ENCODE measurements at regions not wholly inside any gene's neighbourhood (a gene's known extent, or its start where the extent isn't known, plus 50 kb on each side); places are given as distances from the start of the nearest gene placed in this dataset.
"Not testable (repeated sequence)": the region's sequence is repeated elsewhere in the genome, so short reads cannot be mapped to it uniquely, and the experiment has no call there.

DNA sequence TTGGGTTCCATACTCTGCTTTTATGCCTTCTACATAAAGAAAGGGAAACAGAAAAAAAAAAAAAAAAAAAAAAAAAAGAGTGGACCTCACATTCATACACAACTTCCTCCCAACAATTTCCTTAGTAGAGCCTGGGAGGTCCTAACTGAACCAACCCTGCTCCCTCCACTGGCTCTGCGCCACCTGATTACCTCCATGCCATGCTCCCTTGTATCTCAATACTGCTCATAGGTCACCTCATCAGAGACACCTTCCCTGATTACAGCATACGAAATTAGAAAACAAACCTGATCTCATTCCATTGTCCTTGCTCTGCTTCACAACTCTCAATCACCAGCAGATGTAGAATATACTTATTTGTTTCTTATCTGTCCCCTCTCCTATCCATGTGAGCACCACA, 134.2 kb upstream of the EYA4 start:
- no peak for ATAC-seq
- Mint-ChIP-seq H3K36me3 (ENCODE audit: insufficient read depth) (no peaks in the 10 kb centered on the region), H3K4me3 (no peak overlapping the region), H3K9me3 (no peaks in the 10 kb centered on the region), H3K4me1 (ENCODE audit: low read depth) (no peaks in the 10 kb centered on the region), H3K27me3 (ENCODE audit: low read depth) (peaks cover 2% of the 10 kb centered on the region)
- DNase-seq, result no peak

DNA sequence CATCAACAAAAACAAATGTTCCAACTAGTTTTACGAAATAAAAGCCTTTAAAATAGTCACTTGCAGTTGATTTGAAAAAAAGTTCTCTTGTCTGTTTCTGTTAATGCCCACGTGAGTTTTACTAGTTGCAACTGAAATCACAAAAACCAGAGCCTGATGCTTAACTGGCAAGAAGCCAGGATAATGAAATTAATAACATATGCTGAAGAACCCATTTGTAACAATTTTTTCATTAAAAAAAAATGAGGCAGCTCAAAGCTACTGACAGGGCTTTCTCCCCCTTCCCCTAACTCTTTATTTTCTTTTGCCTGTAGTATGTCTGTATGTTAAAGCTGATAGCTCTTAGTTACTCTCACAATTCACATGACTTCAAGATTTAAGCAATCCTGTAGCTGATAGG, 132.7 kb upstream of the EYA4 start:
- no peak for DNase-seq

DNA sequence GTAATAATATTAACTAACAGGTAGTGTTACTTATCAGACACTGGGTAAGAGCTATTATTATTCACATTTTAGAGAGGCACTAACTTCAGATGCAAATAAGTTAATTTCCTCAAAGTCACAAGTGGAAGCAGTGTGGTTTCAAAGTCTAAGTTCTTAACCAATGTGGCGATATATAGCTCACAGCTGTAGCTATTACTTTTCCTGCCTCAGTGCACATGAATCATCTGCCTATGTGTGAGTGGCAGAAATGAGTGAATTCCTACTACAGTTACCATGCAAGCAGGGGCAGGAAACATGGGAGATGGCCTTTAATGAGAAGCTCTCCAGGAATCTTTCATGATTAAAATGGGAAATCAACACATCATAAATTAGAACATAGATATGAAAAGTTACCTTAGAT, 126.2 kb upstream of the EYA4 start:
- no peak for ATAC-seq
- no peaks in the 10 kb centered on the region for H3K4me1 Mint-ChIP-seq (ENCODE audit: low read depth)
- DNase-seq, result no peak
- H3K27me3 Mint-ChIP-seq (ENCODE audit: low read depth), result no peaks in the 10 kb centered on the region
- no peak overlapping the region for H3K4me3 Mint-ChIP-seq
- H3K9me3 Mint-ChIP-seq, result no peaks in the 10 kb centered on the region
- no peaks in the 10 kb centered on the region for H3K36me3 Mint-ChIP-seq (ENCODE audit: insufficient read depth)

More for the DNA sequence above, 132.7 kb upstream of the EYA4 start:
- Mint-ChIP-seq H3K4me1 (ENCODE audit: low read depth) (no peaks in the 10 kb centered on the region), H3K27me3 (ENCODE audit: low read depth) (peaks cover 2% of the 10 kb centered on the region), H3K9me3 (no peaks in the 10 kb centered on the region), H3K36me3 (ENCODE audit: insufficient read depth) (no peaks in the 10 kb centered on the region), H3K4me3 (no peak overlapping the region)
- no peak for ATAC-seq

DNA sequence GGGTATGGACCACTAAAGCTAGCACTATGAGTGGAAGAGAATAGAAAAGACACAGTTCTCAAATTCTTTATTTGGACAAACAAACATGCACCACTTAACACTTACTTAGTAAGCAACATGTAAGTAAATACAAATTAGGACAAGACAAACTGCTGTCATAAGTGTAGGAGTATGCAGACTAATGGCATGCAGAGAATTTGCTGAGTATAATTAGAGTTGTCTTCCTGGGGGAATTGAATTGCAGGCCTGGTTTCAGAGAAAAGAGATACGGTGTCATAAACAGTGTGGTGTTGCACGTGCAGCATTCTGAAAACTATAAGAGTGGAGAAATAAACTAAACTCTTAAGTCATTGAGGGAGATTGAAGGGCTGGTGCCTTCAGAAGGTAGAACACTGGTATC, 125.2 kb upstream of the EYA4 start:
- no peaks in the 10 kb centered on the region for H3K36me3 Mint-ChIP-seq (ENCODE audit: insufficient read depth)
- no peaks in the 10 kb centered on the region for H3K27me3 Mint-ChIP-seq (ENCODE audit: low read depth)
- no peak for DNase-seq
- peaks cover 8% of the 10 kb centered on the region for H3K9me3 Mint-ChIP-seq
- no peak for ATAC-seq
- H3K4me1 Mint-ChIP-seq (ENCODE audit: low read depth), result no peaks in the 10 kb centered on the region
- no peak overlapping the region for H3K4me3 Mint-ChIP-seq

DNA sequence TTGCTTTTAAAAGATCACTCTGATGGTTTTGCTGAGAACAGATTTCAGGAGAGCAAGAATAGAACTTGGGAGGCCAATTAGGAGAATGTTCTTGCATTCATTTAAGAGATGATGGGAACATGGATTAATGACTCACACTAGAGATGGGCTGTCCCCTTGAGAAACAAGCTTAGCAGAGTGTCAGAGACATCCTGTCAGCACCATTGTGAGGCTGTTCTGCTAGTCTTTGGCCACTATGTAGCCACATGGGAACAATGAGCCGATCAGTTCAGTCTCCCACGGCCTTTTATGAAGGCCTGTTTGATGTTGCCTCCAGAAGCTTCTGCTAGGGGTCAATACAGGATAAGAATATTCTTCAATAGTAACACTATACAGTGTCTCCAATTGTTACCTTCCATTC, 113.0 kb upstream of the EYA4 start:
- no peak for DNase-seq
- Mint-ChIP-seq H3K27me3 (ENCODE audit: low read depth) (peaks cover 2% of the 10 kb centered on the region), H3K9me3 (no peaks in the 10 kb centered on the region), H3K36me3 (ENCODE audit: insufficient read depth) (no peaks in the 10 kb centered on the region), H3K4me3 (no peak overlapping the region), H3K4me1 (ENCODE audit: low read depth) (no peaks in the 10 kb centered on the region)
- ATAC-seq, result no peak

DNA sequence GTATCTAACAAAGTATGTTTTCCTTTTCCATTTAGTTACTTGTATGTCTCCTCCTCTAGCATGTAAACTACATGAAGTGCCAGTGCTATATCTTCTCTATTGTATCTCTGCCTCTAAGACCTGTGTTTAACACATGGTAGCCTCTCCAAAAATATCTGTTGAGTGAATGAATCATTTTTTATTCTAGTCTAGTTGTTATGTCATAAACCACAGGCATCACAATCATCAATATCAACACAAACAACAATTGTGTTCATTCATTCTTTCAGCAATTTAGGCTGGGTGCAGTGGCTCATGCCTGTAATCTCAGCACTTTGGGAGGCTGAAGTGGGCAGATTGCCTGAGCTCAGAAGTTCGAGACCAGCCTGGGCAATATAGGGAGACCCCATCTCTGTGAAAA, 111.6 kb upstream of the EYA4 start:
- no peaks in the 10 kb centered on the region for H3K9me3 Mint-ChIP-seq
- ATAC-seq (no peak), DNase-seq (no peak)
- no peaks in the 10 kb centered on the region for H3K36me3 Mint-ChIP-seq (ENCODE audit: insufficient read depth)
- no peaks in the 10 kb centered on the region for H3K4me1 Mint-ChIP-seq (ENCODE audit: low read depth)
- H3K4me3 Mint-ChIP-seq, result no peak overlapping the region
- H3K27me3 Mint-ChIP-seq (ENCODE audit: low read depth), result peaks cover 3% of the 10 kb centered on the region

DNA sequence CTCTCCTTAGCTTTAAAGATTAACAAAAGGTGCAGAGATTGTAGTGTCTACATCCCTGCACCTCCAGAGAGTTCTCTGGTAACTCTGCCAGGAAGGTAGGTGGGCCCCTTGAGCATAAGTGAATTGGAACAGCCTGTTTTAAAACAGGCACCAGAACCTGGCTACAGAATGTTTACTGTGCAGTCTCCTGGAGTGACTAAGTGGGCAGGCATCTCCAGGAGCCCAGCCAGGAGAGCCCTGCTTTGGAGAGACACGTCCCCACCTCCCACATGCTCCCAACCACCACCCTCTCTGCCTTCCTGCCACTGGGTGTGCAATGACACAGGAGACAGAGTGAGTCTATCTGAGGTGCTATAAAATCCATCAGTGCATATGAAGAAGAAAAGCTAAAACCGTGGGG, 110.3 kb upstream of the EYA4 start:
- no peak for ATAC-seq
- H3K4me3 Mint-ChIP-seq, result no peak overlapping the region
- no peaks in the 10 kb centered on the region for H3K4me1 Mint-ChIP-seq (ENCODE audit: low read depth)
- no peak for DNase-seq
- no peaks in the 10 kb centered on the region for H3K36me3 Mint-ChIP-seq (ENCODE audit: insufficient read depth)
- H3K9me3 Mint-ChIP-seq, result no peaks in the 10 kb centered on the region
- peaks cover 3% of the 10 kb centered on the region for H3K27me3 Mint-ChIP-seq (ENCODE audit: low read depth)

DNA sequence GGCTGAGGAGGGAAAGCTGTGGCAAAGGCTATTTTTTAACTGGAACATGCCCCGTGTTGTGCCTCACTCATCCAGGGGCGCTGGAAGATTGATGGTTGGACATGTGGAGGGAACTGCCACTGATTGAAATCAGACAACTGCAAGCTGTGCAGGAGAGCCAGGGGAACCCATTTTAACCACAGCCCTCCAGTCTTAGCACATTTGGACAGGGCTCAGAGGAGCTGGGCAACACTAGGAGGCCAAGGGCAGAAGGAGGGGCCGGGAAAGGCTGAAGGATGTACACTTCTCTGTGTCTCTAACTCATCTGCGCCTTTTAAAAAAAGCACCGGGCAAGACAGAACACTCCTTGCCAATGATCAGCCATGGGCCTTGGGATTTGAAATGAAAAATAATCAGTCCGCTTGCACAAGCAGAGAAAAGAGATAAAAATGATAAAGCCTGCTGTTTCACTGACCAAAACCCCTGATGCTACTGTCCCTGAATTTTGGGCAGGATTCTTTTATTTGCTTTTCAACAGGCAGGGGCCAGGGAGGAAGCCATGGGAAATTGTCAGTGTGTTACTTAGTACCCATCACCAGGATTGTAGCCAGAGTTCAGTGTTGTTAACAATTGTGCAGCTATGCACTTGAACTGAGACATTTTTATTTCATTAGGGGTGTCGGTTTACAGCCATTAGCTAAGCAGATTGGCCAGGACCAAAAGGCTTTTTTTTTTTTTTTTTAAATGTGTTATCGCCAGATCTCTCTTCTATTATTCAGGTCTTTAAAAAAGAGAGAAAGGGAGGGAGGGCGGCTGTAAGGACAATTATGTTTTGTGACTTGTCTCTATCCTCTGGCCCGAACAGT, 109.3 kb upstream of the EYA4 start:
- Mint-ChIP-seq H3K27me3 (ENCODE audit: low read depth) (peaks cover 3% of the 10 kb centered on the region), H3K4me1 (ENCODE audit: low read depth) (no peaks in the 10 kb centered on the region), H3K36me3 (ENCODE audit: insufficient read depth) (no peaks in the 10 kb centered on the region), H3K4me3 (no peak overlapping the region), H3K9me3 (no peaks in the 10 kb centered on the region)
- ATAC-seq, result no peak
- no peak for DNase-seq

DNA sequence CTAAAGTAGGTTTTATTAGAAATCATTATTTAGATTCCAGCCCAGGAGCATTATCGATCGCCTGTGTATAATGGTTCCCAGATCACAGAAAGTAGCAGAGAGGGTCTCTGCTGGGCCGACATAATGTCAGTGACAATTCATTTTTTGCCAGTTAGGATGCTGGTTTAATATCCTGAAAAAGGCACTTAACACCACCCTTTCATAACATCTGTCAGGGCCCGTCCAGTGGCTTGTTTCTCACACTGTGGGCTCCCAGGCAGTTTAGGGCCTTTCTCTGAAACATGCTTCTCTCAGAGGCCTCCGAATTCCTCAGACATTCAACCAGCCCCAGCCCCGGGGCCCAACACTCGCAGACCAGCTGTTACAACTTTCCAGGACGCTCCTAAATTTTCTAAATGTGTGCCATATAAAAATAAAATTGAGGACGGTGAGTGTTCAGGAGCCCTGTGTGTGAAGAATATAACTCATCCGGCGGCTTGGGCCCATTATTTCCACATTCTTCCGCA, 108.6 kb upstream of the EYA4 start:
- no peaks in the 10 kb centered on the region for H3K36me3 Mint-ChIP-seq (ENCODE audit: insufficient read depth)
- peaks cover 3% of the 10 kb centered on the region for H3K27me3 Mint-ChIP-seq (ENCODE audit: low read depth)
- DNase-seq (no peak), ATAC-seq (no peak)
- no peaks in the 10 kb centered on the region for H3K4me1 Mint-ChIP-seq (ENCODE audit: low read depth)
- H3K9me3 Mint-ChIP-seq, result no peaks in the 10 kb centered on the region
- no peak overlapping the region for H3K4me3 Mint-ChIP-seq

DNA sequence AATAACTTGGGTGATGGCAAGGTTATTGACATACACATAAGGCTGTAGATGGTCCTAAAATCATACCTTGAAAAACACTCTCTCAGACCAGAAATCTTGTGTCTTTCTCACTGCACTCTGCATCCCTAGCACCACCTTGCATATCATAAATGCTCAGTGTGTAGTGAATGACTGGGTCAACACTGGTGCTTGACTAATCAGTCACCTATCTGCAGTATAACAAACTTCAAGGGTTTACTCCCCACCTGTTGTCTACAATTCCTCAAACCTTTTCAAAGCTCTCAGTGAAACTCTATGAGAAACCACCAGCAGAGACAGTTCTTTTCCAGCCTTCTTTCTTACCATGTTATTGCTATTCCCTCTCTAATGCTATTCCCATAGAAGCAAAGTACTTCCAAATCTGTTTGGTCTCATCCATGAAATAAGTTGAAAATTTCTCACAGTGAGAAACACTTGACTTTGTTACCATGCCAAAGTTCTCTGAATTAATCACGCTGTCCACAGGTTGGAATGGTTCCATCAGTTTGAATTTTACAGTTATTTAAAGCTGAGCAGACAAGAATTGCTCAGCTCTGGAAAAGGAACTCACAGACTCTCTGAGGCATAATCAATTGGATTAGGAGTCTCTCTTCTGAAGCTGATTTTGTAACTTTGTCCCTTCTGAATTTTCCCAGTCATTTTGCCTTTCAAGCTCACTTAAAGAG, 104.8 kb upstream of the EYA4 start:
- Mint-ChIP-seq H3K36me3 (ENCODE audit: insufficient read depth) (no peaks in the 10 kb centered on the region), H3K9me3 (peaks cover 6% of the 10 kb centered on the region), H3K27me3 (ENCODE audit: low read depth) (peaks cover 3% of the 10 kb centered on the region), H3K4me1 (ENCODE audit: low read depth) (no peaks in the 10 kb centered on the region), H3K4me3 (no peak overlapping the region)
- DNase-seq, result no peak
- ATAC-seq, result no peak

DNA sequence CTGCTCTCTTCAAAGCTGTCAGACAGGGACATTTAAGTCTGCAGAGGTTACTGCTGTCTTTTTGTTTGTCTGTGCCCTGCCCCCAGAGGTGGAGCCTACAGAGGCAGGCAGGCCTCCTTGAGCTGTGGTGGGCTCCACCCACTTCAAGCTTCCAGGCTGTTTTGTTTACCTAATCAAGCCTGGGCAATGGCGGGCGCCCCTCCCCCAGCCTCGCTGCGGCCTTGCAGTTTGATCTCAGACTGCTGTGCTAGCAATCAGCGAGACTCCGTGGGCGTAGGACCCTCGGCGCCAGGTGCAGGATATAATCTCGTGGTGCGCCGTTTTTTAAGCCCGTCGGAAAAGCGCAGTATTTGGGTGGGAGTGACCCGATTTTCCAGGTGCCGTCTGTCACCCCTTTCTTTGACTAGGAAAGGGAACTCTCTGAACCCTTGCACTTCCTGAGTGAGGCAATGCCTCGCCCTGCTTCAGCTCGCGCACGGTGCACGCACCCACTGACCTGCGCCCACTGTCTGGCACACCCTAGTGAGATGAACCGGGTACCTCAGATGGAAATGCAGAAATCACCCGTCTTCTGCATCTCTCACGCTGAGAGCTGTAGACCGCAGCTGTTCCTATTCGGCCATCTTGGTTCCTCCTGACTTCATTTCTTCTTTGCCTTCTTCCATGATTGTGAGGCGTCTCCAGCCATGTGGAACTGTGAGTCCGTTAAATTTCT, 93.5 kb upstream of the EYA4 start:
- not testable (repeated sequence) for H3K4me1 Mint-ChIP-seq (ENCODE audit: low read depth); H3K27me3 Mint-ChIP-seq (ENCODE audit: low read depth); DNase-seq; H3K4me3 Mint-ChIP-seq; ATAC-seq; H3K9me3 Mint-ChIP-seq; H3K36me3 Mint-ChIP-seq (ENCODE audit: insufficient read depth)

DNA sequence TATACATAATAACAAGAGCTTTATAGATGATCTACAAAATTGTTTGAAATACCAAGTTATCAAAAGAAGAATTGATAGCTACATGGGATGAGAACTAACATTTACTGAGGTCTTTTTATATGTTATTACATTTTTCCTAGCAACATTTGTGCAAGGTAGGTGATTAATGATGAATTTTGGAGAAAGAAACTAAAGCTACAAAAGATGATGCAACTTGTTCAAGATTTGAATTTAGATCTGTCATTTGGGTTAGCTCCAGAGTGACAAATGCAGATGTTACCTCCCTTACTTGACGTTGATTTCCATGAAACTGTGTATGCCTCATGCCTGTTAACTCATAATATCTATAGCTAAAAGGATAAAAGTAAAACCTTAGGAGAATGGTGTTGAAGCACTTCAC, 84.5 kb upstream of the EYA4 start:
- Mint-ChIP-seq H3K4me3 (no peak overlapping the region), H3K9me3 (no peaks in the 10 kb centered on the region), H3K36me3 (ENCODE audit: insufficient read depth) (no peaks in the 10 kb centered on the region), H3K4me1 (ENCODE audit: low read depth) (no peaks in the 10 kb centered on the region), H3K27me3 (ENCODE audit: low read depth) (no peaks in the 10 kb centered on the region)
- no peak for ATAC-seq
- DNase-seq, result no peak

DNA sequence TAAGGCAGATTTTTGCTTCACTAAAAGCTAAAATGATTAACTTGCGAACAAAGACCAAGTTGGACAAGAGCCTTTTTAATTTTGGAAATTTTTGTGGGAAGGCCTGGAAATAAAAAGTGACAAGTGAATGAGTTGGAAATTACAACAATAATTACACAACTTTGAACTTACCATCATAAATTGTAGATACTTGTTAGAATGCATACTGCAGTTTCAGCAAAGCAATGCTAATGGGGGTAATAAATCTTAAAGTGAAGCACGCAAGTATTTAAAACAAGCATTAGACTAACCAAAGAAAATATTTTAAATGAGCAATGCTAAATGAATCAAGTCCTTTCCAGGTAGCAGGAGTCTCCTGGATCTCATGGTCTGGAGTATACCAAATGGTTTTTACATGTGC, 83.2 kb upstream of the EYA4 start:
- no peaks in the 10 kb centered on the region for H3K27me3 Mint-ChIP-seq (ENCODE audit: low read depth)
- no peak overlapping the region for H3K4me3 Mint-ChIP-seq
- DNase-seq, result no peak
- no peaks in the 10 kb centered on the region for H3K36me3 Mint-ChIP-seq (ENCODE audit: insufficient read depth)
- ATAC-seq, result no peak
- no peaks in the 10 kb centered on the region for H3K4me1 Mint-ChIP-seq (ENCODE audit: low read depth)
- no peaks in the 10 kb centered on the region for H3K9me3 Mint-ChIP-seq

DNA sequence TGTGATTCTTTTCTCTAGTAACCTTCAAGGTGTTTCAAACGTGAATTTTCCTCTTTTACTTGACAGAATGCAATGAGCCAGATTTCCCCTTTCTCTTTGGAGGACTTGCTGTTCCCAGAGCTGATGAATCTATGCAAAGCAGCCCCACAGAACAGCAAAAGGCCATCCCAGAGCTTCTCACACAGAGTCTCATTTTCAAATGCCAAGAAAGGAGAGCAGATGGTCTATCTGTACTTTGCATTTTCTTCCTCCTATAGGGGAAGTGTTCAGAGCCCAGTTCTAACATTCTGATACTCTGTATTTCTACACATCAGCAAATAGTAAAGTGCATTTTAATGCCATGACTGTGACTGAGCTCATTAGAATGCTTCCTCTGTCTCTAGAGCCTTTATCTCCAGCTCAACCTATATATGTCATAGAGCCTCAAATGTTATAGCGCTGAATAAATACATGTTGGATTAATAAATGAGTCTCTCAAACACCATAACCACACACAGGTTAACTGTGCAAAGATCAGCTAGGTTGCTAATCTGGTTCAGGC, 81.8 kb upstream of the EYA4 start:
- DNase-seq (no peak), ATAC-seq (no peak)
- no peaks in the 10 kb centered on the region for H3K36me3 Mint-ChIP-seq (ENCODE audit: insufficient read depth)
- H3K4me1 Mint-ChIP-seq (ENCODE audit: low read depth), result no peaks in the 10 kb centered on the region
- H3K27me3 Mint-ChIP-seq (ENCODE audit: low read depth), result no peaks in the 10 kb centered on the region
- H3K4me3 Mint-ChIP-seq, result no peak overlapping the region
- no peaks in the 10 kb centered on the region for H3K9me3 Mint-ChIP-seq

Data from activated T-cell treated with anti-CD3 and anti-CD28 coated beads, Interleukin-2, amount 50 U/mL, for 4 hours (primary cell).